Upper lobe of left lung (tissue), 4 donors: ENCODE measurements at regions not wholly inside any gene's neighbourhood (a gene's known extent, or its start where the extent isn't known, plus 50 kb on each side); places are given as distances from the start of the nearest gene placed in this dataset.

Source experiments
- POLR2A ChIP-seq, 4 donors: fragments of 450-650 bp; IDR thresholded peaks; one replicate each; pipeline ENCODE4 v1.5.1; 2016 to 2017; ENCODE audit warnings: antibody characterized with exemption in 4 of 4, mild to moderate bottlenecking in 2 of 4
- POLR2AphosphoS5 ChIP-seq, 2 donors: sonication (generic); formaldehyde crosslinking; IDR thresholded peaks; one replicate each; pipeline ENCODE4 v1.5.1; 2017; ENCODE audit warnings: antibody characterized with exemption in 2 of 2
- TF ChIP-seq, protein P1 (sequence below), 6 experiments: fragments of 450-650 bp in 4 of 6; fragments of 200-600 bp in 2 of 6; sonication (generic) in 2 of 6; IDR thresholded peaks; one replicate each; pipeline ENCODE4 v1.5.1; 2016 to 2019; ENCODE audit warnings: antibody characterized with exemption in 6 of 6

DNA sequence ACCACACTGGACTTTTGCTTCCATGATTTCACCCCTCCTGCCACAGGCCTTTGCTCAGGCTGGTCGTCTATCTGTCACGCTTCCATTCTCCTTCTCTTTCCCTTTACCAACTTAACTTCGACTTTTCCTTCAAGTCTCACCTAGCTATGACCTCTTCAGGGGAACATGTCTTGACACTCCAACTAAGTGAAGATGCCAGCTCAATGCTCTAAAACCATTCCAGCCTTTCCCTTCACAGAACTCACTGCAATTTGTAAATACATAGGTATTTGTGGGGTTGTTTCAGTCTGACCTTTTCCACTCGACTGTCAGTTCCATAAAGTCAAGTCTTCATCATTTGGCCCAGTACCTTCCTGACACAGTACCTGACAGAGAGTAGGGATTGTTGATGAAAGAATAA lies 358.6 kb upstream of the CAMK1G start:
- TF ChIP-seq, protein P1, sequence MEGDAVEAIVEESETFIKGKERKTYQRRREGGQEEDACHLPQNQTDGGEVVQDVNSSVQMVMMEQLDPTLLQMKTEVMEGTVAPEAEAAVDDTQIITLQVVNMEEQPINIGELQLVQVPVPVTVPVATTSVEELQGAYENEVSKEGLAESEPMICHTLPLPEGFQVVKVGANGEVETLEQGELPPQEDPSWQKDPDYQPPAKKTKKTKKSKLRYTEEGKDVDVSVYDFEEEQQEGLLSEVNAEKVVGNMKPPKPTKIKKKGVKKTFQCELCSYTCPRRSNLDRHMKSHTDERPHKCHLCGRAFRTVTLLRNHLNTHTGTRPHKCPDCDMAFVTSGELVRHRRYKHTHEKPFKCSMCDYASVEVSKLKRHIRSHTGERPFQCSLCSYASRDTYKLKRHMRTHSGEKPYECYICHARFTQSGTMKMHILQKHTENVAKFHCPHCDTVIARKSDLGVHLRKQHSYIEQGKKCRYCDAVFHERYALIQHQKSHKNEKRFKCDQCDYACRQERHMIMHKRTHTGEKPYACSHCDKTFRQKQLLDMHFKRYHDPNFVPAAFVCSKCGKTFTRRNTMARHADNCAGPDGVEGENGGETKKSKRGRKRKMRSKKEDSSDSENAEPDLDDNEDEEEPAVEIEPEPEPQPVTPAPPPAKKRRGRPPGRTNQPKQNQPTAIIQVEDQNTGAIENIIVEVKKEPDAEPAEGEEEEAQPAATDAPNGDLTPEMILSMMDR (IDR thresholded peaks at IDR 0.05) = no peak
- TF ChIP-seq POLR2A (IDR thresholded peaks at IDR 0.05) (no peak), POLR2AphosphoS5 (IDR thresholded peaks at IDR 0.05) (no peak)
